Hepatocyte (in vitro differentiated cells): ENCODE measurements at regions not wholly inside any gene's neighbourhood (a gene's known extent, or its start where the extent isn't known, plus 50 kb on each side); places are given as distances from the start of the nearest gene placed in this dataset.

Experiments used
- EZH2 ChIP-seq: fragments of 200-600 bp; sonication (generic); IDR thresholded peaks from 2 replicates; pipeline ENCODE4 v1.6.1; 2016; ENCODE audit warnings: antibody characterized with exemption, mild to moderate bottlenecking, borderline replicate concordance
- TF ChIP-seq, protein P1 (sequence below): fragments of 200-600 bp; sonication (generic); IDR thresholded peaks from 2 replicates; pipeline ENCODE4 v1.5.1; 2016; ENCODE audit warnings: antibody characterized with exemption, mild to moderate bottlenecking; ENCODE audit not compliant: poor library complexity

DNA sequence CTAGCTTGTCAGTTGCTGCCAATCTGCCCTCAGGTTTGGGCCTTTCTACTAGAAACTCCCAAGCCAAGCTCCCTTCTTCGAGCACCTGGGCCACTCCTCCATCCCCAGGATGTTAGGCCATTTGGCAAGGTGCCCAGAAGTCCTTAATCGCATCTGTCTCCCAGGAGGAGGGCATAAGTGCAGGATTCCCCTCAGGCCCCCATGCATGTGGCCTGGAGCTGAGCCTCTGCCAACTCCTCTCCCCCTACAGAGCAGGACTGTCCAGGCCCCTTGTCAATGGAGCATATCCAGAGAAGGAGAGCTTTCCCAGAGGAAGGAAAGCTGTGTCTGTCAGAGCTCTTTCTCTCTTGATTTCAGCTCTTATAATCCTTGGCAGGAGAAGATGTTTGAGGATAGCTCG lies 182.6 kb upstream of the ROPN1 start:
- TF ChIP-seq, protein P1, sequence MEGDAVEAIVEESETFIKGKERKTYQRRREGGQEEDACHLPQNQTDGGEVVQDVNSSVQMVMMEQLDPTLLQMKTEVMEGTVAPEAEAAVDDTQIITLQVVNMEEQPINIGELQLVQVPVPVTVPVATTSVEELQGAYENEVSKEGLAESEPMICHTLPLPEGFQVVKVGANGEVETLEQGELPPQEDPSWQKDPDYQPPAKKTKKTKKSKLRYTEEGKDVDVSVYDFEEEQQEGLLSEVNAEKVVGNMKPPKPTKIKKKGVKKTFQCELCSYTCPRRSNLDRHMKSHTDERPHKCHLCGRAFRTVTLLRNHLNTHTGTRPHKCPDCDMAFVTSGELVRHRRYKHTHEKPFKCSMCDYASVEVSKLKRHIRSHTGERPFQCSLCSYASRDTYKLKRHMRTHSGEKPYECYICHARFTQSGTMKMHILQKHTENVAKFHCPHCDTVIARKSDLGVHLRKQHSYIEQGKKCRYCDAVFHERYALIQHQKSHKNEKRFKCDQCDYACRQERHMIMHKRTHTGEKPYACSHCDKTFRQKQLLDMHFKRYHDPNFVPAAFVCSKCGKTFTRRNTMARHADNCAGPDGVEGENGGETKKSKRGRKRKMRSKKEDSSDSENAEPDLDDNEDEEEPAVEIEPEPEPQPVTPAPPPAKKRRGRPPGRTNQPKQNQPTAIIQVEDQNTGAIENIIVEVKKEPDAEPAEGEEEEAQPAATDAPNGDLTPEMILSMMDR: no peak
- TF ChIP-seq EZH2: no peak
